Suprapubic skin (tissue), 4 donors: ENCODE measurements at regions not wholly inside any gene's neighbourhood (a gene's known extent, or its start where the extent isn't known, plus 50 kb on each side); places are given as distances from the start of the nearest gene placed in this dataset.

Experiments used
- DNase-seq, 2 donors: peaks; one replicate each; pipeline ENCODE4 v3.0.0-alpha.2; 2019; ENCODE audit warnings: low spot score in 2 of 2
- H3K27ac ChIP-seq: fragments of 200-600 bp; sonication (generic); one replicate; pipeline ENCODE4 v1.5.1; 2019
- H3K27me3 ChIP-seq: fragments of 200-600 bp; sonication (generic); one replicate; pipeline ENCODE4 v1.5.1; 2019
- H3K36me3 ChIP-seq: fragments of 200-600 bp; sonication (generic); one replicate; pipeline ENCODE4 v1.5.1; 2019
- H3K4me1 ChIP-seq: fragments of 200-600 bp; sonication (generic); one replicate; pipeline ENCODE4 v1.5.1; 2019
- H3K4me3 ChIP-seq: fragments of 200-600 bp; sonication (generic); one replicate; pipeline ENCODE4 v1.5.1; 2019; ENCODE audit warnings: mild to moderate bottlenecking
- H3K9me3 ChIP-seq: fragments of 200-600 bp; sonication (generic); one replicate; pipeline ENCODE4 v1.5.1; 2019
- EP300 ChIP-seq: sonication (generic); formaldehyde crosslinking; IDR thresholded peaks from one replicate; pipeline ENCODE4 v1.6.1; 2017; ENCODE audit warnings: antibody characterized with exemption
- POLR2A ChIP-seq, 2 donors: fragments of 450-650 bp; IDR thresholded peaks; one replicate each; pipeline ENCODE4 v1.6.1; 2017; ENCODE audit warnings: antibody characterized with exemption in 2 of 2, mild to moderate bottlenecking in 2 of 2, moderate library complexity in 2 of 2
- POLR2AphosphoS5 ChIP-seq, 3 donors: sonication (generic); formaldehyde crosslinking; IDR thresholded peaks; one replicate each; pipeline ENCODE4 v1.6.1; 2017; ENCODE audit warnings: antibody characterized with exemption in 3 of 3
- WGBS: methylation state at CpG from one replicate; pipeline ENCODE4 v1.1.5; 2018; 5-methylcytosine and 5-hydroxymethylcytosine counted together
- TF ChIP-seq, protein P1 (sequence below), 2 donors: fragments of 200-600 bp in 1 of 2; fragments of 450-650 bp in 1 of 2; sonication (generic) in 1 of 2; IDR thresholded peaks; one replicate each; pipeline ENCODE4 v1.5.1; 2016 to 2019; ENCODE audit warnings: antibody characterized with exemption in 2 of 2, mild to moderate bottlenecking in 1 of 2, moderate library complexity in 1 of 2

DNA sequence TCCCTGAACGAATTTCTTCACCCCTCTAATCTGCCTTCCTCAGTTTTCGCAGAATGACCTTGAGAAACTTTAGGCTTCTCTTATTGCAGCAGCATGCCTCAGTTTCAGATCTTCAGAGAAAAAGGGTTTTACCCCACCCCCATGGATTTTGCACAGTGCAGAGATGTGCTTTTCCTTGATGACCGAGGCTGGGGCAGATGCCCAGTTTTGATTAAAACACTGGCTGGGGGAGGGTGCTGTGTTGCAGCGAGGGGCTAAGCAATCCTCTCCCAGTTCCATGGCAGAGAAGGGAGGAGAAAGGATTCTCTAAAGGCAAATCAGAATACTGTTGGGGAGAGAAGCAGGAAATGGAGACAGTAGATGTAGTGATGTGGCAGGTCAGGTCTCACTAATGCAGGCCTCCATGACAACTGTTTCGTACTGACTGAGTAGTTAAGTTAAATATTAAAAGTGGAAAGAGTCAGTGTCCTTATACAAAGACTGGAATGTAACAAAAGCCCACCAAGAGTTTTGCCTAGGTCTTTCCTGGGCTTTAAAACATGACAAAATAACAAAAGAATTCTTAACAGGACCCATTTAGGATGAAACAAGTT, 50.8 kb upstream of the PDZD8 start:
- Histone ChIP-seq H3K27me3 (no peaks in the 10 kb centered on the region), H3K4me3 (no peak overlapping the region)
- 90% methylated on average over 5 of the region's 5 CpGs for WGBS

DNA sequence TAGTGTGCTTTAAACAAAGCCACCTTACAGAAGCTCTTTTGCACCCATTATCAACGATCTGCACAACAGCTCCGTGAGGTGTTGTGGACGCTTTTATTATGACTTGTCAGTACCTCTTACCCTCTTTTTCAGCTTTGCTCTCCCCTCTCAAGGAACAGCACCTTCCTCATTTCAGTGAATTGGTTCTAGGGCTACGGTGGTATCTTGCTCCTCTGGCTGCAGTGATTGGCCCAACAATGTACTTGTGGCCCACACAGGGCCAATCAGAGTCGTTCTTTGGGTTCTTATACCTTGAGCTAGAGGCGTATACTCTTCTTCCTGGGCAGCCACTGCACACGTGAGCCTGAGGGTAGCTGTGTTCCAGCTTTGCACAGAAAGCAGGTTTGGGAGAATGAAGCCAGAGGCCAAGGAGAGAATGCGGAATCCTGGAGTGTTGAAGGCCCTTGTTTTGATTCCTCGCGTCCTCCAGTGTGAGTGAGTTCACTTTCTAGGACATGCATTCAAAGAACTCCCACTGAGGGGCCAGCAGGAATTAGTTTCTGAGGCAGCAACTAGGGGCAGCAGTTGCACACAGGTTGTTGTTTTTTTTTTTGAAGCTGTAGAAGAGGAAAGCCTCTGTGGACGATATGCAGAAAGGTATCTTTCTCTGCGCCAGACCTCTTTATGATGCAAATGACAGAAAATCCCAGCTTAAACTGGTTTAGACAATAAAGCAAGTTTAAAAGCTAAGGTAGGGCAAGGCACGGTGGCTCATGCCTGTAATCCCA, 49.8 kb upstream of the PDZD8 start:
- WGBS, result 88% methylated on average over 13 of the region's 13 CpGs

More for the DNA sequence above, 50.8 kb upstream of the PDZD8 start:
- Histone ChIP-seq H3K4me1 (no peaks in the 10 kb centered on the region), H3K9me3 (no peaks in the 10 kb centered on the region), H3K36me3 (no peaks in the 10 kb centered on the region), H3K27ac (no peak overlapping the region)
- DNase-seq, result no peak
- TF ChIP-seq POLR2AphosphoS5 (IDR thresholded peaks at IDR 0.05) (no peak), EP300 (no peak), POLR2A (IDR thresholded peaks at IDR 0.05) (no peak)
- TF ChIP-seq, protein P1, sequence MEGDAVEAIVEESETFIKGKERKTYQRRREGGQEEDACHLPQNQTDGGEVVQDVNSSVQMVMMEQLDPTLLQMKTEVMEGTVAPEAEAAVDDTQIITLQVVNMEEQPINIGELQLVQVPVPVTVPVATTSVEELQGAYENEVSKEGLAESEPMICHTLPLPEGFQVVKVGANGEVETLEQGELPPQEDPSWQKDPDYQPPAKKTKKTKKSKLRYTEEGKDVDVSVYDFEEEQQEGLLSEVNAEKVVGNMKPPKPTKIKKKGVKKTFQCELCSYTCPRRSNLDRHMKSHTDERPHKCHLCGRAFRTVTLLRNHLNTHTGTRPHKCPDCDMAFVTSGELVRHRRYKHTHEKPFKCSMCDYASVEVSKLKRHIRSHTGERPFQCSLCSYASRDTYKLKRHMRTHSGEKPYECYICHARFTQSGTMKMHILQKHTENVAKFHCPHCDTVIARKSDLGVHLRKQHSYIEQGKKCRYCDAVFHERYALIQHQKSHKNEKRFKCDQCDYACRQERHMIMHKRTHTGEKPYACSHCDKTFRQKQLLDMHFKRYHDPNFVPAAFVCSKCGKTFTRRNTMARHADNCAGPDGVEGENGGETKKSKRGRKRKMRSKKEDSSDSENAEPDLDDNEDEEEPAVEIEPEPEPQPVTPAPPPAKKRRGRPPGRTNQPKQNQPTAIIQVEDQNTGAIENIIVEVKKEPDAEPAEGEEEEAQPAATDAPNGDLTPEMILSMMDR (IDR thresholded peaks at IDR 0.05), result no peak

More for the DNA sequence above, 49.8 kb upstream of the PDZD8 start:
- no peaks in the 10 kb centered on the region for H3K27me3 ChIP-seq
- no peaks in the 10 kb centered on the region for H3K4me1 ChIP-seq
- H3K36me3 ChIP-seq, result no peaks in the 10 kb centered on the region
- no peak for DNase-seq
- no peak overlapping the region for H3K27ac ChIP-seq
- no peak overlapping the region for H3K4me3 ChIP-seq
- no peaks in the 10 kb centered on the region for H3K9me3 ChIP-seq
- TF ChIP-seq POLR2A (IDR thresholded peaks at IDR 0.05) (no peak), POLR2AphosphoS5 (IDR thresholded peaks at IDR 0.05) (no peak), EP300 (no peak)
- TF ChIP-seq, protein P1 (IDR thresholded peaks at IDR 0.05), result no peak
